Stromal cell of bone marrow (primary cell): ENCODE measurements at regions not wholly inside any gene's neighbourhood (a gene's known extent, or its start where the extent isn't known, plus 50 kb on each side); places are given as distances from the start of the nearest gene placed in this dataset.

ENCODE experiments used
- DNase-seq: peaks from one replicate; pipeline ENCODE4 v3.0.0-alpha.2; 2012; ENCODE audit warnings: low read depth

- DNase-seq, result peak; percentile 57
Measured at GRCh38 chr1:14441302-14441741, 157.2 kb upstream of the KAZN start.

- no peak for DNase-seq
Measured at GRCh38 chr1:14442669-14443068, 155.8 kb upstream of the KAZN start.

GRCh38 chr1:14443164-14443787, 155.2 kb upstream of the KAZN start:
- no peak for DNase-seq

DNA sequence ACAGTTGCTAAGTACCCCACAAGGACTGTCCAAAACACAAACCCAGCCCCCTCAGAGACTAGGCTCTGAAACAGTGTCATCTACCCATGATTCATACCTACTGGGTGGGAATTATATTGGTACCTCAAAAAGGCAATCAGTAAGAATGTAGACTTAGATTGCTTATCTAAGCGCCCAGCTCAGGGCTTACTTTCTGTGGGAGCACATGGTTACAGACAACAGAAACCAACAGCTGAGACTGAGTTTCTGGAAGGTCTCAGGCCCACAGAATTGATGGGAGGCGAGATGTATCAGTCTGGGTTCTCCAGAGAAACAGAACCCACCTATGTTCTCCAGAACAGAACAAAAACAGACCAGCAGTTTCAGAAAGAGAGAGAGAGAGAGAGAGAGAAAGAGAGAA, 147.3 kb upstream of the KAZN start:
- DNase-seq, result no peak

- no peak for DNase-seq
Measured at GRCh38 chr1:14452551-14452950, 145.9 kb upstream of the KAZN start.

DNA sequence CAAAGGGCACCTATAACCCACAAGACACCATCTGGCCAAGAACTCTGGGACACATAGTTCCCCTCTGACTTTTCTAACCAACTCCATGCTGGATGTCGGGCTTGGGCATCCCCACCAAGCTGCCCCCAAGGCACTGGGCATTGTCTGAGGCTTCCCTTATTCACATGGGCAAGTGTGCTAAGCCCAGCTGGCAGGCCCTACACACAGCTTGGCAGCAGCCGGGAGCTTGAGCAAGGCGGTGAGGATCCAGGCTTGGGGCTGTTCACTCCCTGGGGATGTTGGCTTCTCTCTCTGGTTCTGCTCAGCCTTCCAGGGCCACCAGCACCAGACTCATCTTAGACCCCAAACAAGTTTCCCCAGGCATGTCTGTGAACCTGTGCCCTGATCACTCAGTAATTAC, 138.3 kb upstream of the KAZN start:
- no peak for DNase-seq

DNA sequence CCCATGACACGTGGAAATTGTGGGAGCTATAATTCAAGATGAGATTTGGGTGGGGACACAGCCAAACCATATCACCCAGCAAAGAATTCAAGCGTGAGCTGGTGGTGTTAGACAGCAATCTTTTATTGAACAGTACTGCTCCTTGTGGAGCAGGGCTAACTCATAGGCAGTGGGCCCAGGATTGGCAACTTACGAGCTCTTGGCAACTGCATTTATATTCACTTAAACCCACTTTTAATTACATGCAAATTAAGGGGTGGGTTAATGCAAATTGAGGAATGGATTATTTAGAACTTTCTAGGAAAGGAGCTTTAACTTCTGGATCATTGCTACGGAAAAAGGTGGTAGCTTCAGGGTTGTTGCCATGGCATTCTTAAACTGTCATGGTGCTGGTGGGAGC, 135.6 kb upstream of the KAZN start:
- no peak for DNase-seq

DNA sequence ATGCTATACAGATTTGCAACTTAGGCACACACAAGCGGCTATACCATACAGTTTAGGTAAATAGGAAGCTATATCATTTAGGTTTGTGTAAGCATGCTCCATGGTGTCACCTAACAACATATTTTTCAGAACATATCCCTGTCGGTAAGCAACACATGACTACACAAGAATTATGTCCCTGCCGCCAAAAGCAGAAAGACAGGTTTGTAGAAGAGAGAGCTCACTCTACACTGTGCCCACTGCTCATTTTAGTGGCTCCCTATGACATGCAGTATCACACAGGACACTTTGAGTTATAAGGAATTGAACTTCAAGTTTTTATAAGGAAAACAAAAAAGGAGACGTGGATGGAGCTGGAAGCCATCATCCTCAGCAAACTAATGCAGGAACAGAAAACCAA, 132.5 kb upstream of the KAZN start:
- no peak for DNase-seq

- no peak for DNase-seq
Measured at GRCh38 chr1:14467112-14467511, 131.4 kb upstream of the KAZN start.

GRCh38 chr1:14468751-14469150, 129.7 kb upstream of the KAZN start:
- DNase-seq, result no peak

DNA sequence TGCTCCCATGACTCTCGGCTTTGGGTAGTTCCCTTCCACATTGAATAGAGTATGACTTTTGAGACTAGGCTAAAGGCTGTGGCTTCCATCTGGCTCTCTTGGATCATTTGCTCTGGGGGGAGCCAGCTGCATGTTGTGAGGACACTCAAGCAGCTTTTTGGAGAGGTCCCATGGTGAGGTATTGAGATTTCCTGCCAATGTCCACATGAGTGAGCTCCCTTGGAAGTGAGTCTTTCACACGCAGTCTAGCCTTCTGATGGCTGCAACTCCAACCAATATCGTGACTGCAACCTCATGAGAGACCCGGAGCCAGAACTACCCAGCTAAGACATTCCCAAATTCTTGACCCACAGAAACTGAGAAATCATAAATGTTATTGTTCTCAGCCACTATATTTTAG, 127.7 kb upstream of the KAZN start:
- DNase-seq, result no peak

DNA sequence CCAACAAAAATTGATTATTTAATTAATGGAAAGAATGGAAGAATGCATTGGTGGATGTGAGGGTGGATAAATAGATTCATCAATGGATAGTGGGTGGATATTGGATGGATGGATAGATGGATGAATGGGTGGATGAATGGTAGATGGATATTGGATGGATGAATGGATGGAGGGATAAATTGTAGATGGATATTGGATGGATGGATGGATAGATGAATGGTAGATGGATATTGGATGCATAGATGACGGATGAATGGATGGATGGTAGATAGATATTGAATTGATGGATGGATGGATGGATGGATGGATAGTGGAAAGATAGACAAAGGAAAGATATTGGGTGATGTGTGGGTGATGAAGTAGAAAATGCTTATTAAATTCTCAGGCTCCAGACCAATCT, 123.6 kb upstream of the KAZN start:
- DNase-seq, result no peak

GRCh38 chr1:14476170-14476955, 122.1 kb upstream of the KAZN start:
- DNase-seq, result no peak

DNA sequence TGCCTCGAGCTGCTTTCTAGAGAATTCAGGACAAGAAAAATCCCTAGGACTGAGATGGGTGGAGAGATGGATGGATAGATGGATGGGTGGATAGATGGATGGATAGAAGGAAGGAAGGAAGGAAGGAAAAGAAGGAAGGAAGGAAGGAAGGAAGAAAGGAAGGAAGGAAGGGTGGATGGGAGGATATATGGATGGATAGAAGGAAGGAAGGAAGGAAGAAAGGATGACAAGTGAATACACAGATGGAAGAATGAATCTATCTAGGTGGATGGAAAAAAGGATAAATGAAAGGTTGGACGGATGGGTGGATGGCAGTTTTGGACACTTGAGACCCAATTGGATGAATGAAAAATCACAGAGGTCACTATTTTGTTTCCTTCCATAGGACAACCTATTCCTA, 120.4 kb upstream of the KAZN start:
- no peak for DNase-seq

GRCh38 chr1:14479865-14480264, 118.6 kb upstream of the KAZN start:
- DNase-seq, result no peak

GRCh38 chr1:14482784-14483450, 115.6 kb upstream of the KAZN start:
- no peak for DNase-seq

DNA sequence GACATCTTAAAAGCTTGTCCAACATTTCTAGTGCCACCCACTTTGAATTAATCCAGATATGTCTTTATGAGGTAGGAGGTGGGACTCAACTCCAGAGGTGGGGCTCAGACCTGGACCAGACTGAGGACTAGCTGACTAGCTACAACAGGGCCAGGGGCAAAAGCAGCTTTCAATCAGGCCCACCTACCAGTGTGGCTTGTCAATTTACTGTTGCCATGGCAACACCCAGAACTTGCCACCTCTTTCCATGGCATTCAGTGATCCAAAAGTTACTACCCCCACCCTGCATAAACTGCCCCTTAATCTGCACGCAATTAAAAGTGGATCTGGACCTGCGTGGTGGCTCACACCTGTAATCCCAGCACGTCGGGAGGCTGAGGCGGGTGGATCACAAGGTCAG, 113.2 kb upstream of the KAZN start:
- no peak for DNase-seq

- peak; percentile 98 for DNase-seq
Measured at GRCh38 chr1:14486401-14487201, 111.9 kb upstream of the KAZN start.

GRCh38 chr1:14487671-14488070, 110.8 kb upstream of the KAZN start:
- peak; percentile 30 for DNase-seq

DNA sequence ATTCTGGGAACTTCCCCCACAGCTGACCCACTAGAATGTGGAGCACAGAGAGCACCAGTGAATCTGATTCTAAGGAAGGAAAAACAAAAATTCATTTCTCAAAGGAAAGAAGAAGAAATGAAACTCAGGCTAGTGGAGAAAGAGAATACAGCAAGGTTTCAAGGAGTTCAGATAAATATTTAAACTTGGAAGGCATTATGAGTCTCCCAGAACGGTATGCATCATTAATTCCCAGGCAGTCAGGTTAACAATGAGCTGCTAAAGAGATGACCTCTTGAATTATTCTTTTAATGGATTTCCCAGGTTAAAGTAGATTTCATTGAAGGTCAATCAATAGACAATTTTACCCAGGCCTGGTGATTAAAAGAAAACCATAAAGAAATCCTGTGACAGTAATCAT, 103.6 kb upstream of the KAZN start:
- DNase-seq, result no peak

GRCh38 chr1:14495381-14495780, 103.1 kb upstream of the KAZN start:
- DNase-seq, result no peak

GRCh38 chr1:14495996-14496395, 102.5 kb upstream of the KAZN start:
- no peak for DNase-seq

GRCh38 chr1:14498839-14499238, 99.6 kb upstream of the KAZN start:
- no peak for DNase-seq
